Left lobe of liver (tissue), 2 donors: ENCODE measurements at regions not wholly inside any gene's neighbourhood (a gene's known extent, or its start where the extent isn't known, plus 50 kb on each side); places are given as distances from the start of the nearest gene placed in this dataset.

Experiments
- ATAC-seq: fragments of 200-7000 bp; cut with Tn5 transposase; one replicate; pipeline ENCODE4 v1.9.1; 2020; ENCODE audit warnings: mild to moderate bottlenecking, moderate library complexity
- DNase-seq: peaks from one replicate; pipeline ENCODE4 v3.0.0-alpha.2; 2020; ENCODE audit warnings: low spot score
- donor health status: DM: no; HTN: no; CAD: no; lungs with moderate emphysema.
- donor health status: DM: no; HTN: yes; CAD: no.

GRCh38 chr14:22393796-22394195, 195.2 kb downstream of the DAD1 start:
- no peak for ATAC-seq
- DNase-seq, result no peak

- peak; percentile 81 for ATAC-seq
Measured at GRCh38 chr14:22391908-22392565, 197.0 kb downstream of the DAD1 start.

GRCh38 chr14:22390824-22391461, 198.1 kb downstream of the DAD1 start:
- DNase-seq (no peak), ATAC-seq (no peak)

More at GRCh38 chr14:22391908-22392565, 197.0 kb downstream of the DAD1 start:
- peak; percentile 51 for DNase-seq

GRCh38 chr14:22390195-22390594, 198.8 kb downstream of the DAD1 start:
- ATAC-seq, result no peak
- no peak for DNase-seq

GRCh38 chr14:22388669-22389595, 200.1 kb downstream of the DAD1 start:
- ATAC-seq (no peak), DNase-seq (no peak)

GRCh38 chr14:22387776-22388241, 201.2 kb downstream of the DAD1 start:
- peak; percentile 20 for ATAC-seq
- DNase-seq, result no peak

GRCh38 chr14:22386924-22387775, 201.9 kb downstream of the DAD1 start:
- DNase-seq (peak; percentile 59), ATAC-seq (peak; percentile 88)

GRCh38 chr14:22384974-22385526, 204.0 kb downstream of the DAD1 start:
- ATAC-seq (no peak), DNase-seq (no peak)

- DNase-seq, result no peak
- ATAC-seq, result no peak
Measured at GRCh38 chr14:22384167-22384549, 204.9 kb downstream of the DAD1 start.

- ATAC-seq (no peak), DNase-seq (no peak)
Measured at GRCh38 chr14:22383515-22384166, 205.4 kb downstream of the DAD1 start.

- ATAC-seq (no peak), DNase-seq (no peak)
Measured at GRCh38 chr14:22382955-22383354, 206.1 kb downstream of the DAD1 start.

GRCh38 chr14:22382395-22382794, 206.6 kb downstream of the DAD1 start:
- DNase-seq, result no peak
- no peak for ATAC-seq

GRCh38 chr14:22381766-22382165, 207.3 kb downstream of the DAD1 start:
- ATAC-seq (no peak), DNase-seq (no peak)

- ATAC-seq (no peak), DNase-seq (no peak)
Measured at GRCh38 chr14:22381408-22381760, 207.6 kb downstream of the DAD1 start.

- DNase-seq (no peak), ATAC-seq (peak; percentile 42)
Measured at GRCh38 chr14:22380571-22381407, 208.2 kb downstream of the DAD1 start.

GRCh38 chr14:22379727-22380126, 209.3 kb downstream of the DAD1 start:
- no peak for ATAC-seq

GRCh38 chr14:22378181-22378580, 210.8 kb downstream of the DAD1 start:
- ATAC-seq (no peak), DNase-seq (no peak)

More at GRCh38 chr14:22379727-22380126, 209.3 kb downstream of the DAD1 start:
- DNase-seq, result no peak

- ATAC-seq (peak; percentile 59), DNase-seq (no peak)
Measured at GRCh38 chr14:22375321-22375930, 213.6 kb downstream of the DAD1 start.
